Inflammatory macrophage treated with lipopolysaccharide for 4 hours (primary cell): ENCODE measurements at regions not wholly inside any gene's neighbourhood (a gene's known extent, or its start where the extent isn't known, plus 50 kb on each side); places are given as distances from the start of the nearest gene placed in this dataset.
"Not testable (repeated sequence)": the region's sequence is repeated elsewhere in the genome, so short reads cannot be mapped to it uniquely, and the experiment has no call there.

Experiments used
- DNase-seq: peaks from one replicate; pipeline ENCODE4 v3.0.0-alpha.2; 2020

- DNase-seq: no peak
Measured at GRCh38 chr4:71841336-71841735, 57.5 kb upstream of the GC start.

- DNase-seq: no peak
Measured at GRCh38 chr4:71847300-71847699, 63.4 kb upstream of the GC start.

- no peak for DNase-seq
Measured at GRCh38 chr4:71855944-71856343, 72.1 kb upstream of the GC start.

GRCh38 chr4:71857713-71858451 is 74.0 kb upstream of the GC start:
- DNase-seq: no peak

- DNase-seq: no peak
Measured at GRCh38 chr4:71860643-71861042, 76.8 kb upstream of the GC start.

GRCh38 chr4:71862315-71862714 is 78.4 kb upstream of the GC start:
- no peak for DNase-seq

GRCh38 chr4:71863457-71863856 is 79.6 kb upstream of the GC start:
- no peak for DNase-seq

GRCh38 chr4:71864380-71864779 is 80.5 kb upstream of the GC start:
- DNase-seq: no peak

GRCh38 chr4:71866212-71866885 is 82.5 kb upstream of the GC start:
- no peak for DNase-seq

GRCh38 chr4:71867598-71867997 is 83.7 kb upstream of the GC start:
- no peak for DNase-seq

- no peak for DNase-seq
Measured at GRCh38 chr4:71870456-71870855, 86.6 kb upstream of the GC start.

- no peak for DNase-seq
Measured at GRCh38 chr4:71872221-71872620, 88.3 kb upstream of the GC start.

- DNase-seq: no peak
Measured at GRCh38 chr4:71872767-71873415, 89.0 kb upstream of the GC start.

- DNase-seq: no peak
Measured at GRCh38 chr4:71878376-71878775, 94.5 kb upstream of the GC start.

- no peak for DNase-seq
Measured at GRCh38 chr4:71882113-71882841, 98.4 kb upstream of the GC start.

GRCh38 chr4:71900366-71900765 is 116.5 kb upstream of the GC start:
- not testable (repeated sequence) for DNase-seq

- DNase-seq: not testable (repeated sequence)
Measured at GRCh38 chr4:71905594-71905993, 121.7 kb upstream of the GC start.

GRCh38 chr4:71906096-71906495 is 122.2 kb upstream of the GC start:
- DNase-seq: no peak

GRCh38 chr4:71907071-71907470 is 123.2 kb upstream of the GC start:
- DNase-seq: no peak

GRCh38 chr4:71907782-71908181 is 123.9 kb upstream of the GC start:
- no peak for DNase-seq

- no peak for DNase-seq
Measured at GRCh38 chr4:71913275-71913674, 118.5 kb upstream of the NPFFR2 start.

GRCh38 chr4:71923070-71923469 is 108.7 kb upstream of the NPFFR2 start:
- DNase-seq: no peak

- no peak for DNase-seq
Measured at GRCh38 chr4:71930459-71930858, 101.3 kb upstream of the NPFFR2 start.

GRCh38 chr4:71932941-71933340 is 98.9 kb upstream of the NPFFR2 start:
- DNase-seq: no peak
